ENCODE measurements at regions not wholly inside any gene's neighbourhood (a gene's known extent, or its start where the extent isn't known, plus 50 kb on each side); places are given as distances from the start of the nearest gene placed in this dataset.
"Not testable (repeated sequence)": the region's sequence is repeated elsewhere in the genome, so short reads cannot be mapped to it uniquely, and the experiment has no call there.

DNA sequence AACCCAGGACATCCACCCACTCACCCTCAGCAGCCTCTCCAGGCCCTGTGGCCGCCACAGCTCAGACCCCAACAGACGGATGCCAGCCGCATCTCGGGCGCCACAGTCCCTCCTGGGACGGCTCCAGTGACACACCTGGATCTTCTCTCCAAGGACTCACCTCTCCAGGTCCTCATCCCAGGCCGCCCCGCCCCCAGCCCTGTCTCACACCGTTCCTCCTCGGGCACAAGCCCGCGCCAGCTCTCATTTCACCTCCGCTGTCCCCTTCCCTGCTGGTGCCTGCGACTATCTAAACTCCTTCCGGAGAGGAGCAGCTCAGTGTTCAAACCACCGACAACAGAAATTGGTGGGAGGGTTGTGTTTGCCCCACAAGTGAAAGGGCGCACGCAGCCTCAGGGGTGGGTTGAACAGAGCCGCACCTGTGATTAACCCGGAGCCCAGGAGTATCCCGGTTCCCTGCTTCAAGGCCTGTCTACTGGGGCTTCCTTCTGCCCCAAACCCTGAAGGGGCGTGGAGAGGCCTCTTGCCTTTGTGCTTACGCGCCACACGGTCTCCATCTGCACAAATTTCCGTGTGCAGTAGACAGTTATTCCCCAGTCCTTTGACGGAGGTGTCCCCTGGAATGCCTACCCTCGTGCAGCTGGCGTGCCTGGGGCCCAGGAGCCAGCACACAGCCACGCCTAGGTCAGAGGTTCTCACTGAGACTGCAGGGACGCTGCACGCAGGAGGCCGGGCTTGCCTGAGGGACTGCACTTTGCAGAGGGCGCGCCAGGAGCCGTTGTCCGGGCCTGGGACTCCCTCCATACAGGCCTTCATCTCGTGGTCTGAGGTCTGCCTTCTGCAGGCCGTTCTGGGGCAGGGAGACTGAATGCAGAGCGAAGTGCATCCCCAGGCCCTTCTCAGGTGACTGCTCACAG is 232.7 kb downstream of the DLL1 start:
- Histone ChIP-seq H3K4me3 (no peak overlapping the region), H3K4me1 (no peaks in the 10 kb centered on the region), H3K36me3 (no peaks in the 10 kb centered on the region), H3K9me3 (no peaks in the 10 kb centered on the region), H3K27me3 (no peaks in the 10 kb centered on the region), H3K27ac (no peak overlapping the region)
- 64 to 84% methylated on average over 40 of the region's 40 CpGs for WGBS, 2 donors
- intact Hi-C loops (cut with DNase I): no loop called here
- peak; percentile 54 for DNase-seq
- TF ChIP-seq POLR2A (IDR thresholded peaks at IDR 0.05) (no peak), POLR2AphosphoS5 (IDR thresholded peaks at IDR 0.05) (no peak), EP300 (IDR thresholded peaks at IDR 0.05) (no peak)
- TF ChIP-seq, protein P1, sequence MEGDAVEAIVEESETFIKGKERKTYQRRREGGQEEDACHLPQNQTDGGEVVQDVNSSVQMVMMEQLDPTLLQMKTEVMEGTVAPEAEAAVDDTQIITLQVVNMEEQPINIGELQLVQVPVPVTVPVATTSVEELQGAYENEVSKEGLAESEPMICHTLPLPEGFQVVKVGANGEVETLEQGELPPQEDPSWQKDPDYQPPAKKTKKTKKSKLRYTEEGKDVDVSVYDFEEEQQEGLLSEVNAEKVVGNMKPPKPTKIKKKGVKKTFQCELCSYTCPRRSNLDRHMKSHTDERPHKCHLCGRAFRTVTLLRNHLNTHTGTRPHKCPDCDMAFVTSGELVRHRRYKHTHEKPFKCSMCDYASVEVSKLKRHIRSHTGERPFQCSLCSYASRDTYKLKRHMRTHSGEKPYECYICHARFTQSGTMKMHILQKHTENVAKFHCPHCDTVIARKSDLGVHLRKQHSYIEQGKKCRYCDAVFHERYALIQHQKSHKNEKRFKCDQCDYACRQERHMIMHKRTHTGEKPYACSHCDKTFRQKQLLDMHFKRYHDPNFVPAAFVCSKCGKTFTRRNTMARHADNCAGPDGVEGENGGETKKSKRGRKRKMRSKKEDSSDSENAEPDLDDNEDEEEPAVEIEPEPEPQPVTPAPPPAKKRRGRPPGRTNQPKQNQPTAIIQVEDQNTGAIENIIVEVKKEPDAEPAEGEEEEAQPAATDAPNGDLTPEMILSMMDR (IDR thresholded peaks at IDR 0.05): no peak

DNA sequence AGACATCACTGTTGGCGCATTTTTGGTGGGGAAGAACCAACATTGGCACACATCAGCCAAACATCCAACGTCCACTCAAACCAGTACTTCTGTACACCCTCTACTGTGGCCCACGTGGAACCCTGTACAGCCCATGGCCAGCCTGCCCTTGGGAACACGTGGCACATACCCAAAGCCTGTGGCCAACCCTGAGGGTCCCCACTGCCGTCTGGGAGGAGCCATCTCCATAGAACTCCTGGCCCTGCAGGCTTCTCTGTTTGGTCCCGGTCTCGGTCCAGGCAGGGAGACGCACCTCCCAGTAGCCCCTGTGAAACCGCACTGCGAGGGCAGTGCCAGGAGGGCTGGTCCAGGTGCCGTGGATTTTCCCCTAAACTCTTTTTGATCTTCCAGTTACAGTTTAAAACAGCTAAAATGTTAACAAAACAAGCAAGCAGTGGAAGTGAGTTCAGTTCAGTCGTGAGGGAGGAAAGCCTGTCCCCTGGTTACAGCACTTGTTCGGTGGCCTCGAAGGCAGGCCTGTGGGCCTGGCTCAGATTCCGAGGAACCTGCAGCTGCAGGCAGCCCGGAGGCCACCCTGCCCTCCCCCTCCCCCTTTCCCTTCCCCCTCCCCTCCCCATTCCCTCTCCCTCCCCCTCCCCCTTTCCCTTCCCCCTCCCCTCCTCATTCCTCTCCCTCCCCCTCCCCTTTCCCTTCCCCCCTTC is 233.7 kb downstream of the DLL1 start:
- Histone ChIP-seq H3K4me3 (no peak overlapping the region), H3K27me3 (no peaks in the 10 kb centered on the region), H3K27ac (no peak overlapping the region), H3K9me3 (no peaks in the 10 kb centered on the region), H3K4me1 (no peaks in the 10 kb centered on the region), H3K36me3 (no peaks in the 10 kb centered on the region)
- intact Hi-C loops (cut with DNase I): no loop called here
- 78 to 89% methylated on average over 16 of the region's 16 CpGs for WGBS, 2 donors
- no peak for TF ChIP-seq POLR2AphosphoS5 (IDR thresholded peaks at IDR 0.05)
- TF ChIP-seq, protein P1 (IDR thresholded peaks at IDR 0.05): no peak
- TF ChIP-seq EP300 (IDR thresholded peaks at IDR 0.05): no peak
- TF ChIP-seq POLR2A (IDR thresholded peaks at IDR 0.05): no peak
- peak; percentile 57 for DNase-seq

- peak; percentile 42 for DNase-seq
These were observed 234.6 kb downstream of the DLL1 start for GRCh38 chr6:170056278-170056711.

GRCh38 chr6:170055797-170056196 is 235.1 kb downstream of the DLL1 start:
- intact Hi-C loops (cut with DNase I): not testable (repeated sequence)
- peak; percentile 44 for DNase-seq

More at GRCh38 chr6:170056278-170056711, 234.6 kb downstream of the DLL1 start:
- no peaks in the 10 kb centered on the region for H3K9me3 ChIP-seq
- no peaks in the 10 kb centered on the region for H3K27me3 ChIP-seq
- intact Hi-C loops (cut with DNase I): no loop called here
- no peak overlapping the region for H3K4me3 ChIP-seq
- no peak overlapping the region for H3K27ac ChIP-seq
- no peaks in the 10 kb centered on the region for H3K36me3 ChIP-seq
- TF ChIP-seq POLR2AphosphoS5 (IDR thresholded peaks at IDR 0.05) (no peak), EP300 (IDR thresholded peaks at IDR 0.05) (no peak), POLR2A (IDR thresholded peaks at IDR 0.05) (no peak)
- TF ChIP-seq, protein P1 (IDR thresholded peaks at IDR 0.05): no peak
- peaks cover 0 to 6% (median 0%) of the 10 kb centered on the region in 4 donors for H3K4me1 ChIP-seq
- WGBS, 2 donors: 51 to 78% methylated on average over 11 of the region's 11 CpGs

More at GRCh38 chr6:170055797-170056196, 235.1 kb downstream of the DLL1 start:
- not testable (repeated sequence) for H3K27me3 ChIP-seq, H3K9me3 ChIP-seq, H3K4me3 ChIP-seq, H3K27ac ChIP-seq, H3K36me3 ChIP-seq
- H3K4me1 ChIP-seq: peaks cover 0 to 11% (median under 1%) of the 10 kb centered on the region in 4 donors
- WGBS, 2 donors: 93 to 96% methylated on average over 13 to 14 of the region's 14 CpGs
